SK-N-SH treated with all-trans-retinoic acid at 6 μM for 48 hours (cell line): ENCODE measurements at regions not wholly inside any gene's neighbourhood (a gene's known extent, or its start where the extent isn't known, plus 50 kb on each side); places are given as distances from the start of the nearest gene placed in this dataset.

ENCODE experiments used
- ATAC-seq: fragments of 200-7000 bp; cut with Tn5 transposase; 3 replicates; pipeline ENCODE4 v1.9.1; 2020; ENCODE audit warnings: mild to moderate bottlenecking, moderate library complexity
- ARNTL ChIP-seq: fragments of 450-650 bp; formaldehyde crosslinking; IDR thresholded peaks from 2 replicates; pipeline ENCODE4 v1.5.0; 2020; ENCODE audit warnings: low read depth, mild to moderate bottlenecking, moderate library complexity, borderline replicate concordance
- BACH2 ChIP-seq: fragments of 250-450 bp; sonication (Bioruptor Pico); IDR thresholded peaks from 2 replicates; pipeline ENCODE4 v1.9.0; 2021; ENCODE audit warnings: mild to moderate bottlenecking, borderline replicate concordance
- CSDC2 ChIP-seq: fragments of 250-450 bp; sonication (Bioruptor Pico); IDR thresholded peaks from 2 replicates; pipeline ENCODE4 v1.5.0; 2020; ENCODE audit warnings: mild to moderate bottlenecking, moderate library complexity
- ESRRG ChIP-seq: fragments of 250-450 bp; sonication (Bioruptor Pico); IDR thresholded peaks from 2 replicates; pipeline ENCODE4 v1.6.1; 2021; ENCODE audit warnings: mild to moderate bottlenecking
- GLIS3 ChIP-seq: fragments of 250-450 bp; sonication (Bioruptor Pico); IDR thresholded peaks from 2 replicates; pipeline ENCODE4 v1.5.0; 2020; ENCODE audit warnings: mild to moderate bottlenecking, moderate library complexity
- ISL1 ChIP-seq: fragments of 250-450 bp; sonication (Bioruptor Pico); IDR thresholded peaks from 2 replicates; pipeline ENCODE4 v2.1.2; 2022; ENCODE audit warnings: mild to moderate bottlenecking, moderate library complexity
- OSR1 ChIP-seq: fragments of 250-450 bp; sonication (Bioruptor Pico); IDR thresholded peaks from 2 replicates; pipeline ENCODE4 v1.8.0; 2022; ENCODE audit warnings: moderate library complexity, mild to moderate bottlenecking, inconsistent platforms
- PPARA ChIP-seq: fragments of 250-450 bp; sonication (Bioruptor Pico); IDR thresholded peaks from 2 replicates; pipeline ENCODE4 v1.5.0; 2020; ENCODE audit warnings: mild to moderate bottlenecking, borderline replicate concordance
- RARB ChIP-seq: fragments of 250-450 bp; sonication (Bioruptor Pico); IDR thresholded peaks from 2 replicates; pipeline ENCODE4 v1.8.0; 2021; ENCODE audit warnings: mild to moderate bottlenecking, moderate library complexity
- SNAI2 ChIP-seq: fragments of 250-450 bp; sonication (Bioruptor Pico); IDR thresholded peaks from 2 replicates; pipeline ENCODE4 v1.5.0; 2020; ENCODE audit warnings: mild to moderate bottlenecking, moderate library complexity
- TCF4 ChIP-seq: fragments of 250-450 bp; sonication (Bioruptor Pico); IDR thresholded peaks from 2 replicates; pipeline ENCODE4 v1.8.0; 2021; ENCODE audit warnings: mild to moderate bottlenecking, moderate library complexity, borderline replicate concordance
- TOX ChIP-seq: fragments of 250-450 bp; sonication (Bioruptor Pico); IDR thresholded peaks from 2 replicates; pipeline ENCODE4 v1.8.0; 2021; ENCODE audit warnings: mild to moderate bottlenecking, moderate library complexity, borderline replicate concordance
- ZC3H10 ChIP-seq: fragments of 250-450 bp; sonication (Bioruptor Pico); IDR thresholded peaks from 2 replicates; pipeline ENCODE4 v1.5.1; 2021; ENCODE audit warnings: mild to moderate bottlenecking, moderate library complexity
- ZFP3 ChIP-seq: fragments of 250-450 bp; sonication (Bioruptor Pico); IDR thresholded peaks from 2 replicates; pipeline ENCODE4 v1.5.0; 2020; ENCODE audit warnings: mild to moderate bottlenecking, moderate library complexity
- ZFP30 ChIP-seq: fragments of 450-650 bp; formaldehyde crosslinking; IDR thresholded peaks from 2 replicates; pipeline ENCODE4 v1.5.0; 2022; ENCODE audit warnings: mild to moderate bottlenecking, moderate library complexity
- ZNF565 ChIP-seq: fragments of 450-650 bp; formaldehyde crosslinking; conservative IDR thresholded peaks from 2 replicates; pipeline ENCODE4 v1.5.0; 2020; ENCODE audit warnings: low read depth, mild to moderate bottlenecking, moderate library complexity
- ZNF70 ChIP-seq: fragments of 450-650 bp; formaldehyde crosslinking; IDR thresholded peaks from 2 replicates; pipeline ENCODE4 v1.5.0; 2020; ENCODE audit warnings: mild to moderate bottlenecking, moderate library complexity
- ZNF8 ChIP-seq: fragments of 450-650 bp; formaldehyde crosslinking; IDR thresholded peaks from 2 replicates; pipeline ENCODE4 v1.5.0; 2020; ENCODE audit warnings: mild to moderate bottlenecking, moderate library complexity
- TF ChIP-seq, protein P1 (sequence below): fragments of 250-450 bp; sonication (Bioruptor Pico); IDR thresholded peaks from 2 replicates; pipeline ENCODE4 v1.5.1; 2021; ENCODE audit warnings: mild to moderate bottlenecking, moderate library complexity
- TF ChIP-seq, protein P2 (sequence below): fragments of 250-450 bp; sonication (Bioruptor Pico); IDR thresholded peaks from 2 replicates; pipeline ENCODE4 v1.8.0; 2020; ENCODE audit warnings: mild to moderate bottlenecking, moderate library complexity, borderline replicate concordance
- TF ChIP-seq, protein P3 (sequence below): fragments of 250-450 bp; sonication (Bioruptor Pico); IDR thresholded peaks from 2 replicates; pipeline ENCODE4 v1.5.0; 2020; ENCODE audit warnings: mild to moderate bottlenecking, moderate library complexity
- TF ChIP-seq, protein P4 (sequence below): fragments of 250-450 bp; sonication (Bioruptor Pico); IDR thresholded peaks from 2 replicates; pipeline ENCODE4 v1.8.0; 2021; ENCODE audit warnings: low read depth, mild to moderate bottlenecking, moderate library complexity, borderline replicate concordance

DNA sequence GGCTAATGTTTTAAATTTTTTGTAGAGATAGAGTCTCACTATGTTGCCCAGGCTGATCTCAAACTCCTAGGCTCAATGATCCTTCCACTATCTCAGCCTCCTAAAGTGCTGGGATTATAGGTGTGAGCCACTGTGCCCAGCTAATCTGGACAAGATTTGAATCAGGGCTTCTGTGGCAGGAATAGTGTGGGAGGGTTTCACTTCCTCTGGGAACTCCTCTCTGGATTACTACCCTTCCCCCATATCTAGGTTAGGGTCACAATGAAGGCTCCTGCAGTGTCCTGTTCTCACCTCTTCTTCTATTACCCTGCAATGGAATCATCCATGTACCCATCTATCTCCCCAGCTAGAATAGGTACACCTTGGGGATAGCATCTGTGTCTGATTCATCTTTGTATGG lies 133.6 kb upstream of the RAB4A start:
- TF ChIP-seq ZFP3 (no peak), ZC3H10 (CRISPR knock-in tag) (no peak), ARNTL (CRISPR knock-in tag) (no peak), BACH2 (CRISPR knock-in tag) (no peak), CSDC2 (CRISPR knock-in tag) (no peak), ZNF8 (CRISPR knock-in tag) (no peak), TOX (CRISPR knock-in tag) (no peak), GLIS3 (no peak), ESRRG (CRISPR knock-in tag) (no peak), ZNF565 (CRISPR knock-in tag) (no peak), SNAI2 (CRISPR knock-in tag) (no peak), PPARA (CRISPR knock-in tag) (no peak), OSR1 (no peak)
- TF ChIP-seq, protein P1, sequence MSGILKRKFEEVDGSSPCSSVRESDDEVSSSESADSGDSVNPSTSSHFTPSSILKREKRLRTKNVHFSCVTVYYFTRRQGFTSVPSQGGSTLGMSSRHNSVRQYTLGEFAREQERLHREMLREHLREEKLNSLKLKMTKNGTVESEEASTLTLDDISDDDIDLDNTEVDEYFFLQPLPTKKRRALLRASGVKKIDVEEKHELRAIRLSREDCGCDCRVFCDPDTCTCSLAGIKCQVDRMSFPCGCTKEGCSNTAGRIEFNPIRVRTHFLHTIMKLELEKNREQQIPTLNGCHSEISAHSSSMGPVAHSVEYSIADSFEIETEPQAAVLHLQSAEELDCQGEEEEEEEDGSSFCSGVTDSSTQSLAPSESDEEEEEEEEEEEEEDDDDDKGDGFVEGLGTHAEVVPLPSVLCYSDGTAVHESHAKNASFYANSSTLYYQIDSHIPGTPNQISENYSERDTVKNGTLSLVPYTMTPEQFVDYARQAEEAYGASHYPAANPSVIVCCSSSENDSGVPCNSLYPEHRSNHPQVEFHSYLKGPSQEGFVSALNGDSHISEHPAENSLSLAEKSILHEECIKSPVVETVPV (CRISPR knock-in tag) = no peak
- TF ChIP-seq, protein P2, sequence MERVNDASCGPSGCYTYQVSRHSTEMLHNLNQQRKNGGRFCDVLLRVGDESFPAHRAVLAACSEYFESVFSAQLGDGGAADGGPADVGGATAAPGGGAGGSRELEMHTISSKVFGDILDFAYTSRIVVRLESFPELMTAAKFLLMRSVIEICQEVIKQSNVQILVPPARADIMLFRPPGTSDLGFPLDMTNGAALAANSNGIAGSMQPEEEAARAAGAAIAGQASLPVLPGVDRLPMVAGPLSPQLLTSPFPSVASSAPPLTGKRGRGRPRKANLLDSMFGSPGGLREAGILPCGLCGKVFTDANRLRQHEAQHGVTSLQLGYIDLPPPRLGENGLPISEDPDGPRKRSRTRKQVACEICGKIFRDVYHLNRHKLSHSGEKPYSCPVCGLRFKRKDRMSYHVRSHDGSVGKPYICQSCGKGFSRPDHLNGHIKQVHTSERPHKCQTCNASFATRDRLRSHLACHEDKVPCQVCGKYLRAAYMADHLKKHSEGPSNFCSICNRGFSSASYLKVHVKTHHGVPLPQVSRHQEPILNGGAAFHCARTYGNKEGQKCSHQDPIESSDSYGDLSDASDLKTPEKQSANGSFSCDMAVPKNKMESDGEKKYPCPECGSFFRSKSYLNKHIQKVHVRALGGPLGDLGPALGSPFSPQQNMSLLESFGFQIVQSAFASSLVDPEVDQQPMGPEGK = no peak
- TF ChIP-seq, protein P3, sequence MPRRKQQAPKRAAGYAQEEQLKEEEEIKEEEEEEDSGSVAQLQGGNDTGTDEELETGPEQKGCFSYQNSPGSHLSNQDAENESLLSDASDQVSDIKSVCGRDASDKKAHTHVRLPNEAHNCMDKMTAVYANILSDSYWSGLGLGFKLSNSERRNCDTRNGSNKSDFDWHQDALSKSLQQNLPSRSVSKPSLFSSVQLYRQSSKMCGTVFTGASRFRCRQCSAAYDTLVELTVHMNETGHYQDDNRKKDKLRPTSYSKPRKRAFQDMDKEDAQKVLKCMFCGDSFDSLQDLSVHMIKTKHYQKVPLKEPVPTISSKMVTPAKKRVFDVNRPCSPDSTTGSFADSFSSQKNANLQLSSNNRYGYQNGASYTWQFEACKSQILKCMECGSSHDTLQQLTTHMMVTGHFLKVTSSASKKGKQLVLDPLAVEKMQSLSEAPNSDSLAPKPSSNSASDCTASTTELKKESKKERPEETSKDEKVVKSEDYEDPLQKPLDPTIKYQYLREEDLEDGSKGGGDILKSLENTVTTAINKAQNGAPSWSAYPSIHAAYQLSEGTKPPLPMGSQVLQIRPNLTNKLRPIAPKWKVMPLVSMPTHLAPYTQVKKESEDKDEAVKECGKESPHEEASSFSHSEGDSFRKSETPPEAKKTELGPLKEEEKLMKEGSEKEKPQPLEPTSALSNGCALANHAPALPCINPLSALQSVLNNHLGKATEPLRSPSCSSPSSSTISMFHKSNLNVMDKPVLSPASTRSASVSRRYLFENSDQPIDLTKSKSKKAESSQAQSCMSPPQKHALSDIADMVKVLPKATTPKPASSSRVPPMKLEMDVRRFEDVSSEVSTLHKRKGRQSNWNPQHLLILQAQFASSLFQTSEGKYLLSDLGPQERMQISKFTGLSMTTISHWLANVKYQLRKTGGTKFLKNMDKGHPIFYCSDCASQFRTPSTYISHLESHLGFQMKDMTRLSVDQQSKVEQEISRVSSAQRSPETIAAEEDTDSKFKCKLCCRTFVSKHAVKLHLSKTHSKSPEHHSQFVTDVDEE = no peak
- ATAC-seq = no peak

DNA sequence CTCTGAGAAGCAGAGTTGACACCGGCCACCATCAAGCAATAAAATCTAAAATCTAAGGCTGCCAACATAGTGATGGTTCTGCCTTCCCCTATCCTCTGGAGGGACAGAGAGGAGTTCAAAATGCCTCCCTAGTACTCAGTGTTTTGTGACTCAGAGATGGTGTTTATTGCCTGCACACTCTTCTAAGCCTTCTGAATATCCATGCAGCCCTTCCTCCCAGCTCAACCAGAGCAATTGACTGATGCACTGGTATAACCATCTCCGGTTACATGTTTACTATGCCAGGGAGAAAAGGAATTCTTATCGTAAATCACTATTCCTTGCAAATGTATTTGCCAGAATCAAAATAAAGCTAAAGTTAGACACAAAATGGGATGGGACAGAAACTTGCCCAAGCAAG lies 132.9 kb upstream of the RAB4A start:
- TF ChIP-seq CSDC2 (CRISPR knock-in tag) (no peak), TOX (CRISPR knock-in tag) (no peak), ESRRG (CRISPR knock-in tag) (no peak), BACH2 (CRISPR knock-in tag) (no peak), GLIS3 (no peak), ZC3H10 (CRISPR knock-in tag) (no peak), RARB (CRISPR knock-in tag) (no peak), ISL1 (CRISPR knock-in tag) (no peak), ZFP30 (CRISPR knock-in tag) (no peak), OSR1 (no peak), ZNF565 (CRISPR knock-in tag) (no peak), ZNF70 (no peak), TCF4 (CRISPR knock-in tag) (no peak), PPARA (CRISPR knock-in tag) (no peak), ZFP3 (no peak)
- TF ChIP-seq, protein P2 = no peak
- TF ChIP-seq, protein P4, sequence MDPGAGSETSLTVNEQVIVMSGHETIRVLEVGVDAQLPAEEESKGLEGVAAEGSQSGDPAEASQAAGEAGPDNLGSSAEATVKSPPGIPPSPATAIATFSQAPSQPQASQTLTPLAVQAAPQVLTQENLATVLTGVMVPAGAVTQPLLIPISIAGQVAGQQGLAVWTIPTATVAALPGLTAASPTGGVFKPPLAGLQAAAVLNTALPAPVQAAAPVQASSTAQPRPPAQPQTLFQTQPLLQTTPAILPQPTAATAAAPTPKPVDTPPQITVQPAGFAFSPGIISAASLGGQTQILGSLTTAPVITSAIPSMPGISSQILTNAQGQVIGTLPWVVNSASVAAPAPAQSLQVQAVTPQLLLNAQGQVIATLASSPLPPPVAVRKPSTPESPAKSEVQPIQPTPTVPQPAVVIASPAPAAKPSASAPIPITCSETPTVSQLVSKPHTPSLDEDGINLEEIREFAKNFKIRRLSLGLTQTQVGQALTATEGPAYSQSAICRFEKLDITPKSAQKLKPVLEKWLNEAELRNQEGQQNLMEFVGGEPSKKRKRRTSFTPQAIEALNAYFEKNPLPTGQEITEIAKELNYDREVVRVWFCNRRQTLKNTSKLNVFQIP (CRISPR knock-in tag) = no peak
- TF ChIP-seq, protein P3 = no peak
- ATAC-seq = no peak
